Activated naive CD4-positive, alpha-beta T cell treated with anti-CD3 and anti-CD28 coated beads, Interleukin-2, amount 50 U/mL, for 16 hours (primary cell): ENCODE measurements at regions not wholly inside any gene's neighbourhood (a gene's known extent, or its start where the extent isn't known, plus 50 kb on each side); places are given as distances from the start of the nearest gene placed in this dataset.

Experiments used
- DNase-seq: peaks from one replicate; pipeline ENCODE4 v3.0.0-alpha.2; 2020

DNA sequence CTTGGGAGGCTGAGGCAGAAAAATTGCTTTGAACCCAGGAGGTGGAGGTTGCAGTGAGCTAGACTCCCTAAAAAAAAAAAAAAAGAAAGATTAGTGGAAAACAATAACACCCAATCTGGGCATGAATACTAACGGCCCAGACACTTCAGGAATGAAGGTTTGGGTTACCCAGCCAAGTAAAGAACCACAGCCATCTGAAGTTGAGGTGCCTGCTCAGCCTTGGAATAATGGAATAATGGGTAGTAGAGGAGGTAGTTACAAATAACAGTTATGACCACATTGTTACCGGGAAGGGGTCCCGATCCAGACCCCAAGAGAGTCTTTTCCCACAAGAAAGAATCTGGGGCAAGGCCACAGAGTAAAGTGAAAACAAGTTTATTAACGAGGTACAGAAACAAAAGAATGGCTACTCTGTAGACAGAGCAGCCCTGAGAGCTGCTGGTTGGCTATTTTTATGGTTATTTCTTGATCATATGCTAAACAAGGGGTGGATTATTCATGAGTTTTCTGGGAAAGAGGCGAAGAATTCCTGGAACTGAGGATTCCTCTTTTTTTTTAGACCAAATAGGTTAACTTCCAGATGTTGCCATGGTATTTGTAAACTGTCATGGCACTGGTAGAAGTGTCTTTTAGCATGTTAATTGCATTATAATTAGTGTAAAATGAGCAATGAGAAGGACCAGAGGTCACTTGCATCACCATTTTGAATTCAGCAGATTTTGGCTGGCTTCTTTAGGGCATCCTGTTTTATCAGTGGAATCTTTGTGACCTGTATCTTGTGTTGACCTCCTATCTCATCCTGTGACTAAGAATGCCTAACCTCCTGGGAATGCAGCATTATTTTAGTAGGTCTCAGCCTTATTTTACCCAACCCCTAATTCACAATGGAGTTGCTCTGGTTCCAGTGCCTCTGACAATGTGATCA, 96.2 kb upstream of the HAAO start:
- no peak for DNase-seq

DNA sequence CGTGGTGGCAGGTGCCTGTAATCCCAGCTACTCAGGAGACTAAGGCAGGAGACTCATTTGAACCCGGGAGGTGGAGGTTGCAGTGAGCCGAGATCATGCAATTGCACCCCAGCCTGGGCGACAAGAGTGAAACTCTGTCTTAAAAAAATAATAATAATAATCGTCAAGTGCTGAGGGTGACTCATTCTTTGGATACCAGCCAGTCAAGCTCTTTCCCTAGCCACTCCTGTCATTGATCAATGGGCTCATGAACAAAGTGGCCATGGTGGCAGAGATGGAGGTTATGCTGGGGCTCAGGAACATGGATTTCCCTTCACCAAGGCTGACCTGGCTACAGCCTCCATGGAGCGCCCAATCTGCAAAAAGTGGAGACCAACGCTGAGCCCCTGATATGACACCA, 94.5 kb upstream of the HAAO start:
- DNase-seq: no peak

DNA sequence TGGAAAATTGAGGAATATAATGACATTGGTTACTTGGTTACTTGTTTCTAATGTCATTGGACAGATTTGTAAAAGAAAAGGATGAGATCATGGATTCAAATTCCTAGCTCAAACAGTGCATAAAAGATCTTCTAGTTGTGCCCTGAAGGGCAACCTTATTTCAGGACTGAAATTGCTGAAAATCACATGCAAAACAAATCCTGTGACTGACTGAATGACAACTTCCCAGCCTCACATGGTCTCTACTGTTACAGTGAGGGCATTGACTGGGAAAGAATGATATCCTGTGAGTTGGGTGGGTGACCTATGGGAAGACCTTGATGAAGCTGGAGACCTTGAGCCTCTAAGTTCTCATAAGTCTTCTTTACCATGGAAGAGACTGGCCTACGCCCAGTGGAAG, 90.4 kb upstream of the HAAO start:
- DNase-seq: no peak

DNA sequence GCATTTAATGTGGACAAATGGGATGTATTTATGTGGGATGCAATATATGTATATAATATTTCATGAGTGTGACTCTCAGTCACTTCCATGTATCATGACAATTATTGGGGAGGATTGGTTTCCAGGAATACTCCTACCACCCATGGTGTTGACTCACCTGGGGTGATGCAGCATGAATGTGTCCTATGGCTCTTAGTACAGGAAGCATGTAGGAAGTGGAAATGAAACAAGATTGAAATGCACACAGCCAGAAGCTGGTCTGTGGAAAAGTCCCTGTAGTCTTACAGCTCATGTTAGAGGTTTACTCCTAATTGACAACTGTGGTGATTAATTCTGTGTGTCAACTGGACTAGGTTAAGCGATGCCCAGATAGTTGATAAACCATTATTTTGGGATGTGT, 89.3 kb upstream of the HAAO start:
- no peak for DNase-seq

DNA sequence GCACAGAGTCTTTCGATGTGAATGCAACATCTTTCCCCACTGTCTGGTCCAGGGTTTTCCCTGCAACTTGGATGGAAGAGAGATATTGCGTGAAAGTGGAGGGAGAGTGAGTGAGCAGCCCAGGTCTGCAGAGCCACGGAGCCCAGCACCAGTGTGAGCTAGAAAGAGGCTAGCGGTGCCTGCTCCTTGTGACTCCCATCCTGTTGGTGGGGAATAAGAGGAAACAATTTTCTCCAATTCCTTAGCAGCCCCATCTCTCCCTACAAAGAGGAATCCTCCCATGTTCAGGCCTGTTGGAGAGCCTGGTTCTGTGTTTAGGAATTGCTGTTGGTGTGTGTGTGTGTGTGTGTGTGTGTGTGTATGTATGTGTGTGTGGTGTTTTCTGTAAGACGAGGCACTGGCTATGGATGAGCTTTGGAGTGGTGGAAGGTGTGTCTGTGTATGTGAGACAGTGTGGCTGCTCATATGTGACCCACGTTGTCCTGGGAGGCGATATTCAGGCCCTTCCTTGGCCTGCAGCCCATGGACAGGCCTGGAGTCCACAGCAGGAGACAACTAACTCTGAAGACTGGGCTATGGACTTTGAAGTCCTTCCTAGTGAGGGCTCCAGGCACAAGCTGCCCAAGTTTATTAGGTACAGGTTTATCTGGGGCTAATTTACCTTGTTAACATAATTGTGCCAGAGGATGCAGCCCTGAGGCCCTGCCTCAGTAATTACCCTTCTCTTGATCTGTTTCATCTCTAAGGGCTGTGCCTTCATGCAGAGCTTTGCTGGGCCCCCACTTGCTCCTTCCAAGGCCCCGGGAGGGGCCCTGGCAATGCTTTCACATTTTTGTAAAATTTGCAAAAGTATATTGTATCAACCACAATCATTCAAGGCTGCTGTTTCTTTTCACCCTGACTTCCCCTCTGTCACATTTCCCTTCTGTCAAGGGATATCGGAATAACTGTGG, 88.6 kb upstream of the HAAO start:
- DNase-seq: no peak

DNA sequence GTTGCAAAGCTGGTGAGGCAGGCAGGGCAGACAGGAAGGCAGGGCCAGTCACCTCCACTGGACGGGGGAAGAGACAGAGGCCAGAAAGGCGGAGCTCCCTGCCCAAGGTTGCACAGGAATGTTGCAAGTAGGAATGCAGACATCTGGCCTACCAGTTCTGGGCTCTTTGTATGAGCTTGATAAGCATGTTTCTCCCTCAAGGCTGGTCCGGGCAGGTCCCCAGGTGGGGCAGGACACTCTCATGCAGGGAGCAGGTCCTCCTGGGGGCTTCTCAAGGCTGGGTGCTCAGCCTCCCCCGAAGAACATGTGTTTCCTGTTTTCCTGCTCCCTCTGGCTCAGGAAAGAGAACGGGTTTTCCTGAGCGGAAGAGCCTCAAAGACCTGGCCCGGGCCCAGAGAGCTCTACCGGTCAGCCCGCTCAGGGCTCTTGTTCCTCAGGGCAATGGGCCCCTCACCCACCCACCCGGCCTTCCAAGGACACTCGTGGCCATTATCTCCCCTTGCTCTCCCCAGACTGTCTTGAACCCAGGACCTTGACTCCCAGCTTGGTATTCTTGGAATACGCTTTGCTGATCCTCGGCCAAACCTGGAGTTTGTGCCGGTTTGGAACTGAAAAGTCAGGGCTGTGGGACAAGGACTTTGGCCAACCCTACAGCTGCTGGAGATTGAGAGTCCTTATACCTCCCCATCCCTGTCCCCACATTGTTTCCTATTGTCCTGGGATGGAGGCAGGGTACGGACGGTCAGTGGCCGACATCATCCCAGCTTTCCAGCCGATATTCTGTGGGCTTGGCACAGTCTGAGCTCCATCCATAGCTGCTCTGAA, 87.7 kb upstream of the HAAO start:
- DNase-seq: no peak

DNA sequence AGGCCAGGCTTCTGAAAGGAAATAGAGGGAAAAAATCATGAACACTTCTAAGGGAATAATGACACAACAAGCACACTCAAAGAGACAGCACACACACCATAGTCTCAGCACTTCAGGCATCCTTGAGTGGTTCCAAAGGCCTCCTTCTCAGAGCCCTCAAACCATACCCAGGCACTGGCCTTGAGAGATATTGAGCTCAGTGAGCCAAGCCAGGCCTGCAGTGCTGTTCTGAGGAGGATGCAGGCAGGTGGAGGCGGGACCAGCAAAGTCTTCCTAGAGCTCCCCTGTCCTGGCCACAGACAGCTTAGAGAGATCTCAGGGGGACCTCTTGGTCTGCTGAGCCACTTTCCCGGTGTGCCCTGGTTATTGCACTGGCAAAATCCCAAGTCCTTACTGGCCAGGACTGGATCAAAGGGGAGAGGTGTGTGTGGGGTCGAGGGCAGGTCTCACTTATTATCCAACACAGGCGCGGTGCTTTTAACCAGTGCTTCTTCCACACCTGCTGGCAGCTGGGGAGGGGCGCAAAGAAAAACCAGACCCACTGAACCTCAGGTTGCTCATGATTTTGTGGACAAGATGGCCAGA, 86.8 kb upstream of the HAAO start:
- DNase-seq: no peak

DNA sequence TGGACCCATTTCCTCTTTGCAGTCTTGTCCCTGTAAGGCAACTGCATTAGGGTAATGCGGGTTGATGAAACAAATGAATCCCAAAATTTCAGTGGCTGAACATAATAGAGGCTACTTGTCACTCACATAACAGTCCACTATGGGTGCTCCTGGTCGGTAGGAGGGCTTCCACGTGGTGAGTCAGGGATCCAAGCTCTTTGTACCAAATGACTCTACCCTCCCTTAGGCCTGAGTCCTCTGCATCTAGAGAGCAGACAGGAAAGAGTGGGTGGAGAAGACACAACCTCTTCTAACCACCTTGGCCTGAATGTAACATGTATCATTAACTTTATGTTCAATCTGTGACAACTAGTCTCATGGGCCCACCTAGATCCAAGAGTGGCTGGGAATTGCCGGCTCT, 86.2 kb upstream of the HAAO start:
- no peak for DNase-seq

DNA sequence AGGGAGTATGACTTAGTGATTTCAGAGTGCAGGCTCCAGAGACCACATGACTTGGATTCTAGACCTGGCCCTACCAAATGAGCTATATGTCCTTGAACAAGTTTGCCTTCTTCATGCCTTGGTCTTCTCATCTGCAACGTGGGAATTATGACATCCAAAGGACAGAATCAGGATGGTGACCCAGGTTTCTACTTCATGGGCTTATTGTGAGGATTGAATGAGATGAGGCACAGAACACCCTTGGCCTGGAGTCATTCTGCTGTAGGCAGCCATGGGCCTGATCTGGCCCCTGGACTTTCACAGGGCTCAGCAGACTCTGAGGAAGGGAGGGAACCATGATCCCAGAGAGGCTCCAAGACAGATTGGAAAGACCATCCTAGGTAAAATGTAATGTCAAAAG, 85.6 kb upstream of the HAAO start:
- no peak for DNase-seq

DNA sequence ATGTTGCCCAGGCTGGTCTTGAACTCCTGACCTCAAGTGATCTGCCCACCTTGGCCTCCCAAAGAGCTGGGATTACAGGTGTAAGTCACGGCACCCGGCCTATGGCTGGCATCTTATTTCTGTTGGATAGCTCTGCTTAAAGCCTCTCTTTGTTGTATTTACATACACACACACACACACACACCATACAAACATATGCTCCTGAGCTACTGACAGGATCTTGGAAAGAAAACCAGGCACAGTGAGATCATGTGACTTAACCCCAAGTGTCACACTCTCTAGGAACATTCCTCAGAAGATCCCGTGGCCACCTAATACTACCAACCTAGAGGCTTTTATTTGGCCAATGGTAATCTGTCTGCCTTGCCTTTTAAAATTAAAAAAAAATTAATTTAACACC, 85.1 kb upstream of the HAAO start:
- DNase-seq: no peak

DNA sequence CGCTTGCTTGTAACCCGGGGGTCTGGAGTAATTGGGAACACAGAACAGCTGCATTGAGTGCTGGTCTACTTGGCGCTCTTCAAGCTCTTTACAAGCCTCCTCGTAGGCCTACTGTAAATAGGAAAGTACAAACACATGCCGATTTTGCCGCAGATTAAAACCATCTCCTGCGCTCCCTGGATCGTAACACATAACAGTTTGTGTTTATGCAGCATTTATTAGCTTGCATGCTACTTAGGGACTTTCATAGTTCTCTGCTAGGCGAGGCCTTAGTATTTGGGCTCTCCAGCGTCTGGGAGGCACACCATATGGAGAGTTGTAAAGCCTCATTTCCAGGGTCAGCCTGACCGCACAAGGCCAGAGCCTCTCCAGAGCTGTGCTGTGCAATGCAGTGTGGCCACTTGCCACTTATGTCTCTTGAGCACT, 84.0 kb upstream of the HAAO start:
- no peak for DNase-seq

DNA sequence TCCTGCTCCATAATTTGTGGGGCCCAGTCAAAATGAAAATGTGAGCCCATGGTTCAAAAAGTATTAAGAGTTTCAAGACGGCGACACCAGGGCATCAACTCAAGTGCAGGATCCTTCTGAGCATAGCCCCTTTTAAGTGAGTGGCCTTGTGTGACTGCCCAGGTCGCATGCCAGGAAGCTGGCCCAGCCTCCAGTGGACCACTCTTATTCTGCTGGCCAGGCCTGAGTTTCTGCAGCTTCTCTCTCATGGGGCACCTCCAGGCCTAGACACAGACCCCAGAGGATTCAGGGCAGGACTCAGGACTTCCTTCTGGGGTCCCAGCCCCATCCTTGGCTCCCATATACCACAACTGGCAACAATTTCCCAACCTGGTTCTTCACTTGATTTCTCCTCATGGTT, 83.5 kb upstream of the HAAO start:
- no peak for DNase-seq

DNA sequence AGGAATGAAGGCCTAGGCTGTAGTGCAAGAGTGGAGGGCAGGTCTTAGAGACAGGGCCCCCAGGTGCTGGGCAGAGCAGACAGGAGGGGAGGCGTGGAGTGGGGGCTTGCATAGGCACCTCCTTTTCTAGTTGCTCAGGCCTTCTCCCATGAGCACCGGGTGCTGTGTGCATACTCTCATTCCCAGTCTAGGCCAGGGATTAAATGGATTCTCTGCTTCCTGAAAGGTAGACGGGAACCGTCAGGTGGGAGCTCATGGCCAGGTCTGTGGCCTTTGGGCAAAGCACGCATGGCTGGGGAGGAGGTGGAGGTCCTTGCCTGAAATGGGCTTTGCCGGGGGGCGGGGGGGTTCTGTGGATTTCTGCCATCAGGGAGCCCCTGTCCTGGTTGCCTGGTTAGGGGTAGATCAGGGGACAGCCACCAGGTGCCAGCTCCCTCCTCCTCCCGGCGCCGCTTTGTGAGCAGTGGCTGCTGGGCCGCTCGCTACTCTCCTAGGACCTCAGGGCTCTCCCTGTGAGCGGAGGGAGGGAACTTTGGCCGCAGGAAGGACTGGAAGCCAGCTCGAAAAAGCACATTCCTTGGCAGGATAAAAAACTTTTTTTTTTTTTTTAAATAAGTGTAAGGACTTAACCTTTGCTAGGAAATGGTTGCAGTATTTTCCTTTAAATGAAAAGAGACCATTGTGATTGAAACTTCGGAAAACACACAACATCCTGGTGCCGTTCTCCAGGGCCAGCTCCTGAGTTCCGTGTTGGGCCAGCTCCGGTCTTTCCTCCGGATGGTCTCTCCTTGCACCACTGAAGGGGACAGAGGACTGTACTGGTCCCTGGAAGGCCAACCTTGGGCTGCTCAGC, 82.8 kb upstream of the HAAO start:
- DNase-seq: no peak

DNA sequence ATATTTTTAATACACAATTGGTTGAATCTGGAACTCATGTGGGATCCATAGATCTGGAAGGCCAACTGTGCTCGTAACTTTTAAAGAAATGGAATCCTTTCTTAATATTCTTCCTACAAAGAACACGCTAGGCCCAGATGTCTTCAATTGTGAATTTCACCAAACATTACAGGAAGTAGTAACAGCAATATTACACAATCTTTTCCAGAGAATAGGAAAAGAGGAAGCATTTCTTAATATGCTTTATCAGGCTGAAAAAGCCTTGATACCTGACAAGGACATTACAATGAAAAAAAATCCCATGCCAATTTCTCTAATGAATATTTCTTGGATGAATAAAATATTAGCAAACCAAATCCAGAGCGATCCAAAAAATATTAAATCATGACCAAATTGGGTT, 80.3 kb upstream of the HAAO start:
- DNase-seq: no peak

DNA sequence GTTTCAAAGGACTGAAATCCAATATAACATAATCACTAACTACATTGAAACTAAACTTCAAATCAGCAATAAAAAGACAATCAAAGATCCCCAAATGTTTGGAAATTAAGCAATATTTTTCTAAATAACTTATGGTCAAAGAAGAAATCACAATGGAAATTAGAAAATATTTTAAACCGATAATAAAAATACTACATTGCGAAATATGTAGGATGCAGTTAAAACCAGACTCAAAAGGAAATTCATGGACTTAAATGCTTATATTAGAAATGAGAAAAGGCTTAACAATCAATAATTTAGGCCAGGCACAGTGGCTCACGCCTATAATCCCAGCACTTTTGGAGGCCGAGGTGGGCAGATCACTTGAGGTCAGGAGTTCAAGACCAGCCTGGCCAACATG, 79.0 kb upstream of the HAAO start:
- no peak for DNase-seq

DNA sequence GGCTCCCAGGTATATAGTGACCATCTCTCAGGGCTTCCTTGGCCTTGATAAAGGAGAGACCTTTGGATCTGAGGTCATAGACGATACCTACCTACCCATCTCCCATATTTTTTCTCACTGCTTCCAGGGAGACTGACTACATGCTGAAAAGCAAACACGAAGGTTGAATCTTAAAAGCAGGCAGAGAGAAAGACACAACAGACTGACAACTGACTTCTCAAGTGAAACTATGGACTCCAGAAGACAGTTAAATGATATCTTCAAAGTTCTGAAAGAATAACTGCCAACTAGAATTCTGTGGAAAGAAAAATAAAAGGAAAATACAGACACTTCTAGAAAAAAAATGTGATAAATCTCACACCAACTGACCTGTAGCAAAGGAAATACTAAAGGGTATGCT, 76.5 kb upstream of the HAAO start:
- no peak for DNase-seq

DNA sequence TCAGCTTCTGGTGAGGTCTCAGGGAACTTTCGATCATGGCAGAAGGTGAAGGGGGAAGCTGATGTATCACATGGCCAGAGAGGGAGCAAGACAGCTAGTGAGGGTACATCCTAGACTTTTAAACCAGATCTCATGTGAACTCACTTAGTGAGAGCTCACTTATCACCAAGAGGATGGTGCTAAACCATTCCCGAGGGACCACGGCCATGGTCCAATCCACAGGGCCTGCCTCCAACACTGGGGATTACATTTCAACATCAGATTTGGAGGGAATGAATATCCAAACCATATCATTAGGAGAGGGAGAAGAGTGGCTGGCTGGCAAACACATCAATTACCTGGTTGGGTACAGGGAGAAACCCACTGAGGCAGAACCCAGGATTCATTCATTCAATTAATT, 75.7 kb upstream of the HAAO start:
- no peak for DNase-seq

DNA sequence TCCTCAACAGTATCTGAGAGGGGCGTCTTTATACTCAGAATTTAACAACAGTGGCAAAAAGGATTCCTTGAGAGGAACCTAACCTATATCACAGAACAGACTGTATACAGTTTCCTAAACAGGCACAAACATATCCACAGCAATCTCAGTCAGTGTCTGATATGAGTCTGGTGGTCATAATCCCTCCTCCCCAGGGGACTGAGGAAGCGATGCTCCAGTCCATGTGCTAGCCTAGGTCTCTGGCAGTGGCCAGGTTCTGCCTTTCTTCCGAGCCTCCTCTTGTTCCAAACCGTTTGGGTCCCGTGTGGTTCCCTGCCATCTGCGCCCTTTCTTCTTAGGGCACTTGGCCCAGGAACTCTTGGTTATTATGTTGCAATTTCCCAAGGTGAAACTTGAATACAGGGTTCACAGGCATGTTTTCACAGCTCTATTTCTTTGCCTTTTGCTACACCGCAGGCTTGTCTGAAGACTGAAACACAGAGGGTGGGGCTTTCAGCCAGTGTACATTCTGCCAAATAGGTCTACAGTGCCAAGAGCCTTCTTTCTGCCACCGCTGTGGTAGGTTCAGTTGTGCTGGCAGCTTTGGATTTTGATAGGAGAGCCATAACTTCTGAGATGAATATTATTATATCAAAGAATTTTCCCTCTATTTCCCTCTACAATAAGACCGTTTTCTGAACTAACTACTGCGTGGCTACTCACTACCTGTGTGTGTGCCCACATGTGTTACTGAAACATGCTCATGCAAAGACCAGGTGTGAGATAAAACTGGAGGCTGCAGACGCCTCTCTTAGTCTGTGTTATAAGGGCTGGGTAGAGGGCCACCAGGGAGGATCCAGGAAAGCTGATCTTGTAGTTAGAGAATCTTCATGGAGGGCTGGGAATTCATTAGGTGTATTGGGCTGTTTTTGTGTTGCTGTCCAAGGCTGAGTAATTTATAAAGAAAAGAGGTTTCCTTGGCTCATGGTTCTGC, 75.0 kb upstream of the HAAO start:
- DNase-seq: no peak

DNA sequence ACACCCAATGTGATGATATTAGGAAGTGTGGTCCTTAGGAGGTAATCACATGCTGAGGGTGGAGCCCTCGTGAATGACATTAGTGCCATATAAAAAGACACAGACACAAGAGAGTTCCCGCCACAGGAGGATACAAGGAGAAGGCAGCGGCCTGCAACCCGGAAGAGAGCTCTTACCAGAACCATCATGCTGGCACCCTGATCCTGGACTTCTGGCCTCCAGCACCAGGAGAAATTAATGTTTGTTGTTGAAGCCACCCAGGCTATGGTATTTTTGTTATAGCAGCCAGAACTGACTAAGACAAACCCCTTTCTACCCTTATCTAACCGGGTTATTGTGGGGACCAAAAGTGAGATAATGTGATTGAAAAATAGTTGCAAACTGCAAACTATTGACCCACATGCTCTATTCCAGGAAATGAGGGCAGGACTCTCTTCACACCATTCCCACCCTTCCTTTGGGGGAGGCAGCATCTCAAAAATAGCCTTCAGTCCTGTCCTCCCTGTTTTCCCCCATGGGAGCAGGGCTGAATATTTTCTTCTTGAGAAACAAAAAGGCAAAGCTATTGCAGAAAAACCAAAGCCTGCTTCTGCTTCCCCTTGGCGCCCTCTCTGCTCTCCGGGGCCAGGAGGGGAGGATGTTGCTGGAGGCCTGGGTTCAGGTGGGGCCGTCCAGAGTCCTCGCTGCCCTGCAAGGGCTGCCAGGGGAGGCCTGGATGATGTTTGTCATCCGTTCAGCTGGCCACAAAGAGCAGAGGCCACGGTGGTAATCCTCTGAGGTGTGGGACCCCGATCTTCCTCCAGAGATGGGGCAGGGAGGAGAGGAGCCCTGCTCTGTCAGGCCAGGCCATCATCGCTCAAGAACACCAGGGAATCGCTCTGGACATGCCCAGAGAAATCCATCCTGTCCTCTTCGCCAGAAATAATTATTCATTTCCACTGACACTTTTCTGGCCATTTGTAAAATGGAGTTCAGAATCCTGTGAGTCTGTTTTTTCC, 73.8 kb upstream of the HAAO start:
- DNase-seq: no peak
